AG08395 (cell line): ENCODE measurements at regions not wholly inside any gene's neighbourhood (a gene's known extent, or its start where the extent isn't known, plus 50 kb on each side); places are given as distances from the start of the nearest gene placed in this dataset.
"Not testable (repeated sequence)": the region's sequence is repeated elsewhere in the genome, so short reads cannot be mapped to it uniquely, and the experiment has no call there.

Source experiments
- DNase-seq: peaks from one replicate; pipeline ENCODE4 v3.0.0; 2012; ENCODE audit warnings: mixed read lengths, low spot score

- no peak for DNase-seq
These were observed 1260.9 kb upstream of the NRXN1 start for GRCh38 chr2:52292801-52293200.

- no peak for DNase-seq
These were observed 1257.8 kb upstream of the NRXN1 start for GRCh38 chr2:52289741-52290140.

DNA sequence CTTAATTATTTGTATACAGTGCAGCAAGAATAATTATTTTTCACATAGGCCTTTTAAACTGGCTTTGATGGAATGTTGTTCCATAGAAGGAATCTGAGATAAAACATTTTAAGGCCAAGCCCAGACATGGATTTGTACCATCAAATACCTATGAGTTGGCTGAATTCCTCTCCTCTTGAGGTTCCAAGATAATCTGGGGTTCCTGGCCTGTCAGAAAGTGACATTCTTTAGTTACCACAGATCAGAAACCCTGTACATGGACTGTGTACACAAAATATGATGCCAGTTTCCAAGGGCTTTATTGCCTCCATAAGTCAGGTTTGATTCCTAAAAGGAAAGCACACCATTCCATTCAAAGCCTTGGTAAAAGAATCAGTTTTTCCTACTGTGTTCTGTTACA lies 1256.7 kb upstream of the NRXN1 start:
- DNase-seq = no peak

DNA sequence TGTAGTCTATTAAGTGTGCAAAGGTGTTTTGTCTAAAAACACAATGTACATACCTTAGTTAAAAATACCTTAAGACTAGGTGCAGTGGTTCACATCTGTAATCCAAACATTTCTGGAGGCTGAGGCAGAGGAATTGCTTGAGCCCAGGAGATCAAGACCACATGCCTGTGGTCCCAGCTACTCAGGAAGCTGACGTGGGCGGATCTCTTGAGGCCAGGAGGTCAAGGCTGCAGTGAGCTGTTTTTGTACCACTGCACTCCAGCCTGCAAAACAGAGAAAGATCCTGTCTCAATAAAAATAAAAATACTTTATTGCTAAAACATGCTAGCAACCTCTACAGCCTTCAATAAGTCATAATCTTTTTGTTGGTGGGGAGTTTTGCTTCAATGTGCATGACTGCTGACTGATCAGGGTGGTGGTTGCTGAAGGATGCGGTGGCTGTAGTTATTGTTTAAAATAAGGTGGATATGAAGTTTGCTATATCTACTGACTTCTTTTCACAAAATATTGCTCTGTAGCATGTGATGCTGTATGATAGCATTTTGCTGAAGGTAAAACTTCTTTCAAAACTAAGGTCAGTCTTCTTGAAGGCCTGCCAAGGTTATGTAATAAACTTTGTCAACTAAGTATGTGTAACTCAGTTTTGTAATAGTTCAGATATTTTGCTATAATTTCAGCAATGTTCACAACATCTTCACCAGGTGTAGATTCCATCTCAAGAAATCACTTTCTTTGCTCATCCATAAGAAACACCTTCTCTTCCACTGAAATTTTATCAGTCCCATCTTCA lies 1238.0 kb upstream of the NRXN1 start:
- DNase-seq = no peak

DNA sequence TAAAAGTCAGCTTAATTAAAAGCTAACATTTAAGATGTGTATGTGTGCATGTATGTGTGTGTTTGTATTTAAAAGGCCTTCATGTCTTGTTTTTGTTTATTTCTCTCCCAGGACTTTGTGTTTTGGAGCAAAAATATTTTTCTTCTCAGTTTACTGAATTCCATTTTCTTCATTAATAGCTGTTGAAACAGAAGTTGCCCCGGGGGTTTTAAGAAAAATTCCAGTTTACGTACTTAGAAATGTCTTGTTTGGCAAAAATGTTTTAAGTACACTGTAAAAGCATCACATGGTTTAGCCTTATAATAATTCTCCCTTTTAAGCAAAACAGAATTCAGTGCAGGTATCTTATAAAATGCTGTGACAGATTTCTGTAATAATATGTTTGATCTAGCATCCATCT lies 1233.0 kb upstream of the NRXN1 start:
- no peak for DNase-seq

DNA sequence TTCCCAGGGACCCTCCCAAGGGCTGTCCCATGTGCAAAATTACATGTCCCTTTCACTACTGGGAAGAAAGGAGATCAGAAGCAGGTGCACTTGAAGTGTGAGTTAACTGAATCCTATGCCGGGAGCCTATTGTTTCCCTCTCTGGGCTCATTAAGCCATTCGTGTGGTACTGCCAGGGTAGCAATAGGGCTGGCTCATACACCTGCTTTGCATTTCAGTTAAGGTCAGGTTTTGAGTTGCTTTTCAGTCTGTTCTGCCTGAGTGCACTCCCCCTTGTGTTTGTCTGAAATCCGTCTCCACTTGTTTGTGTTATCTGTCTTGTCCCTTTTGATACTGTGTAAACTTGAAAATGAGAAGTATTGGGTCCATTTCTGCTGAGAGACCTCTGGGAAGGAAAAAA lies 1232.6 kb upstream of the NRXN1 start:
- no peak for DNase-seq

DNA sequence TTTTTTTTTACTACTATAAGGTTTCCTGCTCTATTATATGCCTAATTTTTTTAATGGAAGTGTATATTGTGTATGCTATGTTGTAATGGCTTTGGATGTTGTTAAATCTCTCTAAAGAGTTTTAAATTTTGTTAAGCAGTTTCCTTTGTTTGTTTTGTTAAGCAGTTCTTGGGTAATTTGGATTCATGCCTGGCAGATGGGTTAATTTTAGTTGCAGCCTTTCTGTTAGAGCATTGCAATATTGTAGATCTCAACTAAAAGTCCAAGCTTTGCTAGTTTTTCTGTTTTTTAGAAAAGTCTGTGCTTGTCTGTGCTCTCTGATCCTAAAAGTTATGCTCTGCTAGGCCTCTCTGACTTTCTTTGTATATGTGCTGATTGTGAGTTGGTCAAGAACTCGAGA lies 1229.0 kb upstream of the NRXN1 start:
- DNase-seq = no peak

DNA sequence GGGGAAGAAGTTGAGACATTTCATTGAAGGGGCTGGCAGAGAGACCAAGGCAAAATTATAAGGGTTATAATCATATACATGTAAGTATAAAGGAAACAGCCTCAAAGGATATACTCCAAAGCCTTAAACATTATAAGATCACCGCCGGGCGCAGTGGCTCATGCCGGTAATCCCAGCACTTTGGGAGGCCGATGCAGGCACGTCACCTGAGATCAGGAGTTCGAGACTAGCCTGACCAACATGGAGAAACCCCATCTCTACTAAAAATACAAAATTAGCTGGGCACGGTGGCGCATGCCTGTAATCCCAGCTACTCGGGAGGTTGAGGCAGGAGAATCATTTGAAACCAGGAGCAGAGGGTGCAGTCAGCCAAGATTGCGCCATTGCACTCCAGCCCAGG lies 1227.0 kb upstream of the NRXN1 start:
- DNase-seq = not testable (repeated sequence)

- no peak for DNase-seq
These were observed 1226.1 kb upstream of the NRXN1 start for GRCh38 chr2:52258038-52258437.

GRCh38 chr2:52253416-52253980 lies 1221.6 kb upstream of the NRXN1 start:
- DNase-seq = no peak

DNA sequence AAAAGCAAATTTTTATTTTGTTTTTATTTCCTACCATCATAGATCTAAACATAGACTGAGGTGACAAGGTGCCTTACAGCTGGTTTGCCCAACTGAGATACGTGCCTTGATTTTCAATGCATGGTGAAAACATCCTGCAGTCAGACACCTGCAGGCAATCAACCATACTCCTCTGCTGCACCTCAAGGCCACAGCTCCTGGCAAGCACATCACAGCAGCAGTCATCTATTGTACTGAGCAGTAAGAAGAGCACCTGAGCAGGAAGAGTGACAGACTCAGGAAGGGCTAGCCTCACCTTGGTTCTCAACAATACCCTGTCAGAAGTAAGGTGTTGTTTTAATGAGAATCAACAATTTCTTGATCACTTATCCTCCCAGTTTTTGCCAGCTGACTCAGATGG lies 1206.8 kb upstream of the NRXN1 start:
- DNase-seq = no peak

DNA sequence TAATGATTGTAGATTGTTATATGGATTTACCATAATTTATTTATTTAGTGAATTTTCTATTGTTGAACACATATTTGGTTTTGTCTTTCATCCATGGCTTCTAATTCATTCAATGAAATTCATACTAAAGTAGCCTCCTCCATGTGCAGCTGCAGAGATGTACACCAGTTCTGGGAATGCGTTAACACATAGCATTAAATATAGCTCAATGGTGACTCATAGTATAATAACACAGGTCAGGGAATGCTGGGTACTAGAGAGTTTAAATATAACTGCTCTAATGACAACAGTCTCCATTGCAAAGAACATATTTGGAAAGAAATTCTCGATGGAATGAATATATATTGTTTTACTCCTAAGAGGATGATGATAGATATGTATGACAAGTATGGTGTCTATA lies 1190.2 kb upstream of the NRXN1 start:
- no peak for DNase-seq

- DNase-seq = no peak
These were observed 1188.5 kb upstream of the NRXN1 start for GRCh38 chr2:52220393-52220792.

GRCh38 chr2:52210611-52211010 lies 1178.7 kb upstream of the NRXN1 start:
- no peak for DNase-seq

- no peak for DNase-seq
These were observed 1178.2 kb upstream of the NRXN1 start for GRCh38 chr2:52210161-52210560.

GRCh38 chr2:52194342-52194741 lies 1162.4 kb upstream of the NRXN1 start:
- no peak for DNase-seq

DNA sequence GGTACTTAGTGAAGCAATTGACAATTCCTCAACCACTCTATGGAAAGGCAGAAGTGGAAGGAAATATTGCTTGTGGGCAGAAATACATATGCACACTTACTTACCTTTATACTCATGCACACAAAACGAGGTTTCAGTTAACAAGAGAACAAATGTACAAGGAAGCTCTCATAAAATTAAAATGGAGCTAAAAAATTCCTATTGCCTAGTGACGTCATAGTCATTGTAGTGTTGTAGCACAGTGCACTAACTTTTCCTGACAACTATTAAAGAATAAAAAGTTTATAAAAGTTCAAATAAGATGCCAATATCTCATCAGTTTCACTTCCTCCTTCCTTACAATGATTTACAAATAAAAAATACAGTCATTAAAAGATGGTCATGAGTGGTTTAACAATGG lies 1161.9 kb upstream of the NRXN1 start:
- DNase-seq = no peak

DNA sequence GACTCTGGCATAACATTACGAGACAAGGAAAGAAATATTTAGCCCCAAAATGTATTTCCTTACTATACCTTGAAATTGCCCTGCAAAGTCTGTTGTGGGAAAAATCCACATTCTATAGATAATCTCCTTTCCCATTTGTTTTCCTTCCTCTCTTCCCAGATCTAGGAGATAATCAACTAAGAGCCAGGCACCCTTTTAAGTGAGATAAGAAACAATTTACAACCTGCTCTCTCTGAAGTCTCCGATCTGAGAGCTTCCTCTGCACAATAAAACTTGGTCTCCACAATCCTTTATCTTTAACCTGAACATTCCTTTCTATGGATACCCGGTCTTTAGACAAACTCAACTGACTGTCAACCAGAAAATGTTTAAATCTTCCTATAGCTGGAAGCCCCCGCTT lies 1160.7 kb upstream of the NRXN1 start:
- DNase-seq = no peak

DNA sequence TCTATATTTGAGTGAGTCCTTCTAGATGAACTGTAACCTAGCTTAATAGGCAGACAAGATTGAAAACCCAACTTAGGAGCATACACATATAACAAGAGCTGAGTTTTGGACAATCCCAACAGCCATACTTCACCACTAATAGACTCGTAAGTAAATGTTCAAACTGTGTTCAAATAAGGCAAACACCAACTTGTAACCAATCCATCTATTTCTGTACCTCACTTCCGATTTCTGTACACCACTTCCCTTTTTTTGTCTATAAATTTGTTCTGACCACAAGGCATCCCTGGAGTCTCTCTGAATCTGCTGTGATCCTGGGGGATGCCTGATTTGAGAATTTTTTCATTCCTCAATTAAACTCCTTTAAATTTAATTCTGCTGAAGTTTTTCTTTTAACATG lies 1149.1 kb upstream of the NRXN1 start:
- no peak for DNase-seq

DNA sequence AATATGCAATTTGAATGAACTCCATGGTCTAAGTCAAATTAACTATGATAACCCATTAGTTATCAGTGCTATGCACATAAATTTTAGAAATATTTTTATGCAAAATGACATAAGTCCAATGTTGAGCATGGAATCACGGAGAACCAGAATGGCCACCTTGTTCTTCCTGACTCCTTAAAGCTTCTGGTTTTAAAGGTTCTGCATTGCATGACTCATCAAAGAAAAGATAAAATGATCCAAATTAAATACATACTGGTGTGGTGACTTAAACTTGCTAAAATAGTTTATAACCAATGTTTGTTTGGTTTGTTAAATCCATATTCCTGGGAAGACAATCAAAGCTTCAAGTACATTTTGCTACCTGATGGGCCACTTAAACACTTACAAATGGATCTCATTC lies 1146.9 kb upstream of the NRXN1 start:
- no peak for DNase-seq

GRCh38 chr2:52145005-52145404 lies 1113.1 kb upstream of the NRXN1 start:
- DNase-seq = no peak

DNA sequence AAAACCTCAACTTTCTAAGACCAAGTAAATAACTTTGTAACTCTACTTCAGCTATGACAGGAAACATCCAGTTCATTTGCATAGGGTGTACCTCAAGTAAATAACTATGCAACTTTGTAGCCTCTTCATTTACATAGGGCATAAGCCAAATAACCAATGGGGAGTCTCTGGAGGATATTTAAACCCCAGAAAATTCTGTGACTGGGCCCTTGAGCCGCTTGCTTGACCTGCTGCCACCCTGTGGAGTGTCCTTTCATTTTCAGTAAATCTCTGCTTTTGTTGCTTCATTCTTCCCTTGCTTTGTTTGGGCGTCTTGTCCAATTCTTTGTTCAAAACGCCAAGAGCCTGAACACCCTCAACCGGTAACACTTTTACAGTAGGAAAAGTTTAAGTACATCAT lies 1112.7 kb upstream of the NRXN1 start:
- no peak for DNase-seq

DNA sequence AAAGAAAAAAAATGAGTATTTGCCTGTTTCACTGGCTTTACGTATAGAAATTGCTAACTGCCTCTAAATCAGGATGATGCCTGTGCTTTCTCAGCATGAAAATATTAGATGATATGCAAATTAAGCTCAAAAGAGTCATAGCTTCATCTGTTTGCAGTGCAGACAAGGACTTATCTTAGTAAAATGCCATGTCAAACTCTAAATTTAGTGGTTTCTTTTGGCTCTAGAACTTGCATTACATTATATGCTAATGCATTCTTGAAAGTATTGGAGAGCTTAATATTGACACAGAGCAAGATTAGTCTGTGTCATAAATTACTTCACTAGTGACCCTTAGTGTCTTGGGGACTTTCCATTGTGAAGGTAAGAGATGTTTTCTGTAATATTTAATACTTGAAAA lies 1109.1 kb upstream of the NRXN1 start:
- DNase-seq = no peak

DNA sequence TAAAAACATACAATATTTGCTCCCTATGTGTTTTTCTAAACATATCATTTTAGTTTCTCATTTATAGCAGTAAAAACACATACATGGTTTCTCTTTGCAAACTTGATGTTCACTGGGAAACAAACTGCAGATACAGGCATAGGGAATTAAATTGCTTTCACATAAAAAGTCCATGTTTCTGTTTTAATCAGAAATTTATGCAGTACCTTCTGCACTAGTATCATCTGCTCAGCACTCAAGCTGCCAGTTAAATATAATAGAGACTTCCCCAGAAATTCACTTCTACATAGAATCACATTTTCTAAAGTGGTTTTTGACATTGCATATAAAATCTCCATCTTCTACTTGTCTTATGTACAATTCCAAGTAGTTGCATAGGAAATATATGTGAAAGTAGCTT lies 1107.3 kb upstream of the NRXN1 start:
- no peak for DNase-seq
